Lower lobe of right lung (tissue), 2 donors: ENCODE measurements at regions not wholly inside any gene's neighbourhood (a gene's known extent, or its start where the extent isn't known, plus 50 kb on each side); places are given as distances from the start of the nearest gene placed in this dataset.
A peak's percentile ranks its signal among the peaks of the same experiment; 100 is the strongest.

ENCODE experiments used
- ATAC-seq, 2 donors: fragments of 200-7000 bp; cut with Tn5 transposase; one replicate each; pipeline ENCODE4 v1.9.1; 2020 to 2022; ENCODE audit warnings: mild to moderate bottlenecking in 2 of 2, moderate library complexity in 2 of 2
- DNase-seq: peaks from one replicate; pipeline ENCODE4 v3.0.0-alpha.2; 2020
- H3K27ac ChIP-seq: fragments of 200-600 bp; one replicate; pipeline ENCODE4 v1.8.0; 2022
- H3K27me3 ChIP-seq: fragments of 200-600 bp; one replicate; pipeline ENCODE4 v1.8.0; 2022; ENCODE audit warnings: low read depth
- H3K36me3 ChIP-seq: fragments of 200-600 bp; one replicate; pipeline ENCODE4 v1.8.0; 2022; ENCODE audit warnings: mild to moderate bottlenecking
- H3K4me1 ChIP-seq: fragments of 200-600 bp; one replicate; pipeline ENCODE4 v1.8.0; 2022
- H3K4me3 ChIP-seq: fragments of 200-600 bp; one replicate; pipeline ENCODE4 v1.8.0; 2022; ENCODE audit warnings: mild to moderate bottlenecking
- H3K9me3 ChIP-seq: fragments of 200-600 bp; one replicate; pipeline ENCODE4 v1.8.0; 2022
- intact Hi-C: fragments of 100-400 bp; cut with DNase I; formaldehyde crosslinking; loops from one replicate; pipeline ENCODE4 v1.11.0; 2022
- TF ChIP-seq, protein P1 (sequence below): fragments of 200-600 bp; IDR thresholded peaks from one replicate; pipeline ENCODE4 v1.8.0; 2022; ENCODE audit warnings: antibody characterized with exemption, mild to moderate bottlenecking
- donor health status: DM: no; HTN: yes; CAD: no; lungs with severe emphysema.

- Histone ChIP-seq H3K27ac (no peak overlapping the region), H3K9me3 (no peaks in the 10 kb centered on the region), H3K4me1 (peaks cover 11% of the 10 kb centered on the region), H3K27me3 (no peaks in the 10 kb centered on the region), H3K4me3 (no peak overlapping the region), H3K36me3 (no peaks in the 10 kb centered on the region)
- intact Hi-C loops = no loop called here
- DNase-seq (no peak), ATAC-seq (no peak)
- TF ChIP-seq, protein P1, sequence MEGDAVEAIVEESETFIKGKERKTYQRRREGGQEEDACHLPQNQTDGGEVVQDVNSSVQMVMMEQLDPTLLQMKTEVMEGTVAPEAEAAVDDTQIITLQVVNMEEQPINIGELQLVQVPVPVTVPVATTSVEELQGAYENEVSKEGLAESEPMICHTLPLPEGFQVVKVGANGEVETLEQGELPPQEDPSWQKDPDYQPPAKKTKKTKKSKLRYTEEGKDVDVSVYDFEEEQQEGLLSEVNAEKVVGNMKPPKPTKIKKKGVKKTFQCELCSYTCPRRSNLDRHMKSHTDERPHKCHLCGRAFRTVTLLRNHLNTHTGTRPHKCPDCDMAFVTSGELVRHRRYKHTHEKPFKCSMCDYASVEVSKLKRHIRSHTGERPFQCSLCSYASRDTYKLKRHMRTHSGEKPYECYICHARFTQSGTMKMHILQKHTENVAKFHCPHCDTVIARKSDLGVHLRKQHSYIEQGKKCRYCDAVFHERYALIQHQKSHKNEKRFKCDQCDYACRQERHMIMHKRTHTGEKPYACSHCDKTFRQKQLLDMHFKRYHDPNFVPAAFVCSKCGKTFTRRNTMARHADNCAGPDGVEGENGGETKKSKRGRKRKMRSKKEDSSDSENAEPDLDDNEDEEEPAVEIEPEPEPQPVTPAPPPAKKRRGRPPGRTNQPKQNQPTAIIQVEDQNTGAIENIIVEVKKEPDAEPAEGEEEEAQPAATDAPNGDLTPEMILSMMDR = no peak
These were observed 109.5 kb upstream of the SLC1A4 start for GRCh38 chr2:64879745-64880144.

DNA sequence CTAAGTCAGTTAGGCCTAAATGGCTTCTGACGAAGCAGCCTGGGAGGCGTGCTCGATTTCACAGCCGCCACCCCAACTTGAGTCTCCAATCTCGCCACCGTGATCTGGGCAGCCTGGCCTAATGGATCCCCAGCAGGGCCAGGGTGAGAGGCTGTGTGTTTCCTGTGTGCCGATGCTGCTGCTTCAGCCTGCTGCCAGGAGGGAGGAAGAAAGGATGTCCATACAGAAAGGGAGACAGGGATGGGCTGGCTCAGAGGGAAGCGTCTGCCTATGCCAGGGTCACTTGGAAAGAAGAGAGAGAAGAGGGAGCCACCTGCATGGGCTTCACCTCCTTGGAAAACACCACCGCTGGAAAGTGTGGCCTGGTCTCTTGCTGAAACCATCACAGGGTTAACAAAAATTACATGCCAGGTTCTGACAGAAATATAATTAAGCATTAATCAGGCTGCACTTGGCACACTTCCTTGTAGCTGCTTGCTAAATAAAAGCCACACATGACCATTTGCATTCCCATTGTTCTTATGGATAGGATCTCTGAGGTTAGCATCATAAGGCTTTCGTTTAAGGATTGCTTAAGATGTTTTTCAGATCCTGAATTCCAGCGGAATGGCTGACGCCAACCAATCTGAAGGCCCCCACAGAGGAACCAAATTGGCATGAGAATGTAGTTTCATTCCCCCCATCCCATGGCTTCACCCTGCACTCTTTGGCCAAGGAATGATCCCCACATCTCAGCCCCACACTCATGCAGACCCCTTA is 108.8 kb upstream of the SLC1A4 start:
- Histone ChIP-seq H3K4me3 (no peak overlapping the region), H3K36me3 (no peaks in the 10 kb centered on the region), H3K4me1 (peaks cover 11% of the 10 kb centered on the region), H3K9me3 (no peaks in the 10 kb centered on the region), H3K27me3 (no peaks in the 10 kb centered on the region), H3K27ac (no peak overlapping the region)
- DNase-seq (no peak), ATAC-seq (no peak)
- intact Hi-C loops = no loop called here
- TF ChIP-seq, protein P1 = no peak

- peaks cover 10% of the 10 kb centered on the region for H3K4me1 ChIP-seq
- no peaks in the 10 kb centered on the region for H3K27me3 ChIP-seq
- intact Hi-C loops = no loop called here
- TF ChIP-seq, protein P1 = no peak
- no peak for DNase-seq
- H3K27ac ChIP-seq = no peak overlapping the region
- H3K4me3 ChIP-seq = no peak overlapping the region
- H3K9me3 ChIP-seq = no peaks in the 10 kb centered on the region
- H3K36me3 ChIP-seq = no peaks in the 10 kb centered on the region
- no peak for ATAC-seq
These were observed 108.1 kb upstream of the SLC1A4 start for GRCh38 chr2:64881037-64881492.

- Histone ChIP-seq H3K9me3 (peaks cover 10% of the 10 kb centered on the region), H3K27ac (no peak overlapping the region), H3K4me3 (no peak overlapping the region), H3K36me3 (no peaks in the 10 kb centered on the region), H3K4me1 (no peaks in the 10 kb centered on the region), H3K27me3 (peaks cover 13% of the 10 kb centered on the region)
- ATAC-seq = no peak
- DNase-seq = no peak
- intact Hi-C loops = no loop called here
- TF ChIP-seq, protein P1 = no peak
These were observed 101.6 kb upstream of the SLC1A4 start for GRCh38 chr2:64887565-64887964.

- DNase-seq (no peak), ATAC-seq (peak; percentile 58 to 65)
- Histone ChIP-seq H3K27me3 (peaks cover 13% of the 10 kb centered on the region), H3K27ac (no peak overlapping the region), H3K9me3 (peaks cover 10% of the 10 kb centered on the region), H3K4me1 (no peaks in the 10 kb centered on the region), H3K36me3 (no peaks in the 10 kb centered on the region), H3K4me3 (no peak overlapping the region)
- TF ChIP-seq, protein P1 = no peak
- intact Hi-C loops = no loop called here
These were observed 100.4 kb upstream of the SLC1A4 start for GRCh38 chr2:64888591-64889309.
